Adipocyte (in vitro differentiated cells): ENCODE measurements at regions not wholly inside any gene's neighbourhood (a gene's known extent, or its start where the extent isn't known, plus 50 kb on each side); places are given as distances from the start of the nearest gene placed in this dataset.

Source experiments
- DNase-seq: peaks from one replicate; pipeline ENCODE4 v3.0.0-alpha.2; 2015; ENCODE audit warnings: low read depth
- H3K27me3 ChIP-seq: replicated peaks from 2 replicates; pipeline ENCODE4 v1.7.0; 2013; ENCODE audit warnings: mild to moderate bottlenecking, low read length, moderate library complexity; ENCODE audit not compliant: control insufficient read depth, insufficient read depth
- H3K36me3 ChIP-seq: 2 replicates; pipeline ENCODE4 v1.7.0; 2013; ENCODE audit warnings: low read length, mild to moderate bottlenecking, moderate library complexity; ENCODE audit not compliant: control insufficient read depth, insufficient read depth, severe bottlenecking
- H3K4me1 ChIP-seq: 2 replicates; pipeline ENCODE4 v1.7.0; 2013; ENCODE audit warnings: mild to moderate bottlenecking, low read length, moderate library complexity; ENCODE audit not compliant: control insufficient read depth, insufficient read depth
- H3K4me3 ChIP-seq: 2 replicates; pipeline ENCODE4 v1.7.0; 2013; ENCODE audit warnings: mild to moderate bottlenecking, low read length, moderate library complexity
- H3K9ac ChIP-seq: 2 replicates; pipeline ENCODE4 v1.7.0; 2013; ENCODE audit warnings: mild to moderate bottlenecking, low read length, moderate library complexity
- H3K9me3 ChIP-seq: 2 replicates; pipeline ENCODE4 v1.7.0; 2013; ENCODE audit warnings: mild to moderate bottlenecking, low read length, moderate library complexity; ENCODE audit not compliant: control insufficient read depth

GRCh38 chr2:220569112-220569897 is 941.9 kb downstream of the SLC4A3 start:
- no peaks in the 10 kb centered on the region for H3K27me3 ChIP-seq
- H3K9ac ChIP-seq = no peak overlapping the region
- no peak for DNase-seq

GRCh38 chr2:220572385-220572784 is 945.0 kb downstream of the SLC4A3 start:
- Histone ChIP-seq H3K36me3 (no peaks in the 10 kb centered on the region), H3K9ac (no peak overlapping the region), H3K27me3 (no peaks in the 10 kb centered on the region), H3K9me3 (no peaks in the 10 kb centered on the region), H3K4me1 (no peaks in the 10 kb centered on the region), H3K4me3 (no peak overlapping the region)
- no peak for DNase-seq

More at GRCh38 chr2:220569112-220569897, 941.9 kb downstream of the SLC4A3 start:
- no peak overlapping the region for H3K4me3 ChIP-seq
- H3K9me3 ChIP-seq = no peaks in the 10 kb centered on the region
- no peaks in the 10 kb centered on the region for H3K4me1 ChIP-seq
- no peaks in the 10 kb centered on the region for H3K36me3 ChIP-seq

- Histone ChIP-seq H3K4me1 (no peaks in the 10 kb centered on the region), H3K9me3 (no peaks in the 10 kb centered on the region), H3K9ac (no peak overlapping the region), H3K27me3 (no peaks in the 10 kb centered on the region), H3K36me3 (no peaks in the 10 kb centered on the region), H3K4me3 (no peak overlapping the region)
- DNase-seq = no peak
Observed at GRCh38 chr2:220574038-220574437, 946.6 kb downstream of the SLC4A3 start.

GRCh38 chr2:220575963-220576362 is 948.5 kb downstream of the SLC4A3 start:
- H3K4me1 ChIP-seq = no peaks in the 10 kb centered on the region
- no peak overlapping the region for H3K9ac ChIP-seq
- H3K36me3 ChIP-seq = no peaks in the 10 kb centered on the region
- no peak overlapping the region for H3K4me3 ChIP-seq
- DNase-seq = no peak
- no peaks in the 10 kb centered on the region for H3K9me3 ChIP-seq
- H3K27me3 ChIP-seq = no peaks in the 10 kb centered on the region

- DNase-seq = no peak
- H3K4me1 ChIP-seq = no peaks in the 10 kb centered on the region
- no peak overlapping the region for H3K4me3 ChIP-seq
- H3K9ac ChIP-seq = no peak overlapping the region
- no peaks in the 10 kb centered on the region for H3K9me3 ChIP-seq
- H3K27me3 ChIP-seq = no peaks in the 10 kb centered on the region
- no peaks in the 10 kb centered on the region for H3K36me3 ChIP-seq
Observed at GRCh38 chr2:220579452-220579851, 952.0 kb downstream of the SLC4A3 start.

GRCh38 chr2:220580113-220580512 is 952.7 kb downstream of the SLC4A3 start:
- Histone ChIP-seq H3K36me3 (no peaks in the 10 kb centered on the region), H3K9me3 (no peaks in the 10 kb centered on the region), H3K4me1 (no peaks in the 10 kb centered on the region), H3K27me3 (no peaks in the 10 kb centered on the region), H3K9ac (no peak overlapping the region), H3K4me3 (no peak overlapping the region)
- no peak for DNase-seq

- DNase-seq = no peak
- Histone ChIP-seq H3K27me3 (no peaks in the 10 kb centered on the region), H3K36me3 (no peaks in the 10 kb centered on the region), H3K9me3 (no peaks in the 10 kb centered on the region), H3K4me1 (peaks cover 6% of the 10 kb centered on the region), H3K9ac (no peak overlapping the region), H3K4me3 (no peak overlapping the region)
Observed at GRCh38 chr2:220583725-220584124, 956.3 kb downstream of the SLC4A3 start.

GRCh38 chr2:220585241-220585640 is 957.8 kb downstream of the SLC4A3 start:
- Histone ChIP-seq H3K9me3 (no peaks in the 10 kb centered on the region), H3K36me3 (no peaks in the 10 kb centered on the region), H3K4me3 (no peak overlapping the region), H3K9ac (no peak overlapping the region), H3K27me3 (no peaks in the 10 kb centered on the region), H3K4me1 (peaks cover 6% of the 10 kb centered on the region)
- peak; percentile 46 for DNase-seq

GRCh38 chr2:220586980-220587530 is 959.6 kb downstream of the SLC4A3 start:
- H3K9me3 ChIP-seq = no peaks in the 10 kb centered on the region
- no peaks in the 10 kb centered on the region for H3K36me3 ChIP-seq
- H3K9ac ChIP-seq = no peak overlapping the region
- no peak overlapping the region for H3K4me3 ChIP-seq
- peaks cover 6% of the 10 kb centered on the region for H3K4me1 ChIP-seq
- peak; percentile 14 for DNase-seq
- H3K27me3 ChIP-seq = no peaks in the 10 kb centered on the region

- Histone ChIP-seq H3K27me3 (no peaks in the 10 kb centered on the region), H3K4me3 (no peak overlapping the region), H3K9ac (no peak overlapping the region), H3K9me3 (no peaks in the 10 kb centered on the region), H3K4me1 (peaks cover 6% of the 10 kb centered on the region), H3K36me3 (no peaks in the 10 kb centered on the region)
- no peak for DNase-seq
Observed at GRCh38 chr2:220588148-220588547, 960.7 kb downstream of the SLC4A3 start.

- DNase-seq = no peak
- H3K4me1 ChIP-seq = peaks cover 6% of the 10 kb centered on the region
Observed at GRCh38 chr2:220590476-220590875, 963.0 kb downstream of the SLC4A3 start.

More at GRCh38 chr2:220590476-220590875, 963.0 kb downstream of the SLC4A3 start:
- Histone ChIP-seq H3K9me3 (no peaks in the 10 kb centered on the region), H3K36me3 (no peaks in the 10 kb centered on the region), H3K4me3 (no peak overlapping the region), H3K9ac (no peak overlapping the region), H3K27me3 (no peaks in the 10 kb centered on the region)
